ENCODE measurements at regions not wholly inside any gene's neighbourhood (a gene's known extent, or its start where the extent isn't known, plus 50 kb on each side); places are given as distances from the start of the nearest gene placed in this dataset.

- Histone ChIP-seq H3K36me3 (replicated peaks; ENCODE audit: insufficient read depth, low read length) (no peaks in the 10 kb centered on the region), H2AFZ (ENCODE audit: low read length) (no peak overlapping the region), H3K79me2 (ENCODE audit: low read length) (no peaks in the 10 kb centered on the region), H3K4me3 (ENCODE audit: low read length) (no peak overlapping the region), H3K27ac (ENCODE audit: low read length) (no peak overlapping the region), H3K9me3 (replicated peaks; ENCODE audit: insufficient read depth, low read length) (no peaks in the 10 kb centered on the region), H3K27me3 (replicated peaks; ENCODE audit: insufficient read depth, low read length) (no peaks in the 10 kb centered on the region), H3K9me2 (replicated peaks; ENCODE audit: insufficient read depth, low read length) (no peaks in the 10 kb centered on the region), H3K4me1 (ENCODE audit: low read length) (no peaks in the 10 kb centered on the region), H3K4me2 (ENCODE audit: low read depth, low read length) (no peak overlapping the region), H3F3A (ENCODE audit: insufficient read depth, low read length) (no peaks in the 10 kb centered on the region), H4K20me1 (ENCODE audit: insufficient read depth, low read length) (no peaks in the 10 kb centered on the region), H3K9ac (ENCODE audit: low read length) (no peak overlapping the region)
- TF ChIP-seq CTCF (IDR thresholded peaks at IDR 0.05; ENCODE audit: low read length) (no peak), EZH2 (optimal IDR thresholded peaks at IDR 0.05; ENCODE audit: low read depth, low read length) (no peak), EZH2phosphoT487 (IDR thresholded peaks at IDR 0.05; ENCODE audit: low read length) (no peak)
- DNase-seq: no peak
These were observed 213.7 kb upstream of the COPS8 start for GRCh38 chr2:236872015-236872414.

- H3K4me3 ChIP-seq (ENCODE audit: low read length): no peak overlapping the region
- H3K4me2 ChIP-seq (ENCODE audit: low read depth, low read length): no peak overlapping the region
- H3K4me1 ChIP-seq (ENCODE audit: low read length): no peaks in the 10 kb centered on the region
- no peaks in the 10 kb centered on the region for H3K79me2 ChIP-seq (ENCODE audit: low read length)
- H3K9me2 ChIP-seq (replicated peaks; ENCODE audit: insufficient read depth, low read length): no peaks in the 10 kb centered on the region
- no peak overlapping the region for H3K9ac ChIP-seq (ENCODE audit: low read length)
- no peak overlapping the region for H2AFZ ChIP-seq (ENCODE audit: low read length)
- H4K20me1 ChIP-seq (ENCODE audit: insufficient read depth, low read length): no peaks in the 10 kb centered on the region
- H3K27me3 ChIP-seq (replicated peaks; ENCODE audit: insufficient read depth, low read length): no peaks in the 10 kb centered on the region
- no peak for DNase-seq
- no peak overlapping the region for H3K27ac ChIP-seq (ENCODE audit: low read length)
- H3K9me3 ChIP-seq (replicated peaks; ENCODE audit: insufficient read depth, low read length): no peaks in the 10 kb centered on the region
- TF ChIP-seq CTCF (IDR thresholded peaks at IDR 0.05; ENCODE audit: low read length) (no peak), EZH2 (optimal IDR thresholded peaks at IDR 0.05; ENCODE audit: low read depth, low read length) (no peak), EZH2phosphoT487 (IDR thresholded peaks at IDR 0.05; ENCODE audit: low read length) (no peak)
- no peaks in the 10 kb centered on the region for H3K36me3 ChIP-seq (replicated peaks; ENCODE audit: insufficient read depth, low read length)
- H3F3A ChIP-seq (ENCODE audit: insufficient read depth, low read length): no peaks in the 10 kb centered on the region
These were observed 212.7 kb upstream of the COPS8 start for GRCh38 chr2:236872981-236873380.

GRCh38 chr2:236873636-236874035 is 212.1 kb upstream of the COPS8 start:
- no peaks in the 10 kb centered on the region for H3K27me3 ChIP-seq (replicated peaks; ENCODE audit: insufficient read depth, low read length)
- TF ChIP-seq EZH2 (optimal IDR thresholded peaks at IDR 0.05; ENCODE audit: low read depth, low read length): no peak
- no peak for TF ChIP-seq CTCF (IDR thresholded peaks at IDR 0.05; ENCODE audit: low read length)
- TF ChIP-seq EZH2phosphoT487 (IDR thresholded peaks at IDR 0.05; ENCODE audit: low read length): no peak
- no peaks in the 10 kb centered on the region for H3K36me3 ChIP-seq (replicated peaks; ENCODE audit: insufficient read depth, low read length)
- no peaks in the 10 kb centered on the region for H3K9me3 ChIP-seq (replicated peaks; ENCODE audit: insufficient read depth, low read length)
- H3K9ac ChIP-seq (ENCODE audit: low read length): no peak overlapping the region
- H4K20me1 ChIP-seq (ENCODE audit: insufficient read depth, low read length): no peaks in the 10 kb centered on the region
- no peak for DNase-seq
- H3F3A ChIP-seq (ENCODE audit: insufficient read depth, low read length): no peaks in the 10 kb centered on the region
- no peak overlapping the region for H3K27ac ChIP-seq (ENCODE audit: low read length)
- H2AFZ ChIP-seq (ENCODE audit: low read length): no peak overlapping the region
- no peak overlapping the region for H3K4me3 ChIP-seq (ENCODE audit: low read length)
- no peaks in the 10 kb centered on the region for H3K79me2 ChIP-seq (ENCODE audit: low read length)
- H3K4me2 ChIP-seq (ENCODE audit: low read depth, low read length): no peak overlapping the region
- no peaks in the 10 kb centered on the region for H3K9me2 ChIP-seq (replicated peaks; ENCODE audit: insufficient read depth, low read length)
- no peaks in the 10 kb centered on the region for H3K4me1 ChIP-seq (ENCODE audit: low read length)
